H9 (cell line): ENCODE measurements at regions not wholly inside any gene's neighbourhood (a gene's known extent, or its start where the extent isn't known, plus 50 kb on each side); places are given as distances from the start of the nearest gene placed in this dataset.

Source experiments
- DNase-seq: peaks from one replicate; pipeline ENCODE4 v3.0.0-alpha.2; 2017
- H2AFZ ChIP-seq: one replicate; pipeline ENCODE4 v1.6.1; 2013; ENCODE audit warnings: mild to moderate bottlenecking, low read length, control low read depth, moderate library complexity
- H2AK5ac ChIP-seq: 2 replicates; pipeline ENCODE4 v1.6.1; 2013; ENCODE audit warnings: low read length, control low read depth, mixed read lengths; ENCODE audit not compliant: insufficient read length
- H2BK120ac ChIP-seq: one replicate; pipeline ENCODE4 v1.6.1; 2013; ENCODE audit warnings: low read depth, mild to moderate bottlenecking, low read length, control low read depth, inconsistent platforms; ENCODE audit not compliant: poor library complexity, severe bottlenecking
- H2BK12ac ChIP-seq: 2 replicates; pipeline ENCODE4 v1.6.1; 2013; ENCODE audit warnings: low read length, control low read depth, mixed read lengths, low read depth; ENCODE audit not compliant: insufficient read length
- H2BK15ac ChIP-seq: 2 replicates; pipeline ENCODE4 v1.6.1; 2013; ENCODE audit warnings: low read depth, low read length, control low read depth
- H2BK20ac ChIP-seq: one replicate; pipeline ENCODE4 v1.6.1; 2013; ENCODE audit warnings: low read depth, mild to moderate bottlenecking, low read length, control low read depth, inconsistent platforms; ENCODE audit not compliant: poor library complexity, severe bottlenecking
- H2BK5ac ChIP-seq: 2 replicates; pipeline ENCODE4 v1.6.1; 2013; ENCODE audit warnings: low read length, control low read depth, mixed read lengths; ENCODE audit not compliant: insufficient read length
- H3K14ac ChIP-seq: 2 replicates; pipeline ENCODE4 v1.6.1; 2013; ENCODE audit warnings: low read length, control low read depth; ENCODE audit not compliant: insufficient read depth
- H3K18ac ChIP-seq: 2 replicates; pipeline ENCODE4 v1.6.1; 2013; ENCODE audit warnings: low read depth, mild to moderate bottlenecking, mixed read lengths, low read length, control low read depth; ENCODE audit not compliant: insufficient read length
- H3K23ac ChIP-seq: 2 replicates; pipeline ENCODE4 v1.6.1; 2013; ENCODE audit warnings: low read length, control low read depth, mixed read lengths, low read depth; ENCODE audit not compliant: insufficient read length
- H3K23me2 ChIP-seq: 2 replicates; pipeline ENCODE4 v1.6.1; 2013; ENCODE audit warnings: low read depth, mild to moderate bottlenecking, mixed read lengths, low read length, control low read depth; ENCODE audit not compliant: insufficient read length, poor library complexity, severe bottlenecking
- H3K27ac ChIP-seq: 2 replicates; pipeline ENCODE4 v1.5.1; 2013; ENCODE audit warnings: low read length, control low read depth, mixed read lengths, low read depth; ENCODE audit not compliant: insufficient read length
- H3K27me3 ChIP-seq: 2 replicates; pipeline ENCODE4 v1.6.1; 2013; ENCODE audit warnings: low read length, control low read depth, inconsistent platforms; ENCODE audit not compliant: insufficient read depth
- H3K4ac ChIP-seq: 2 replicates; pipeline ENCODE4 v1.6.1; 2013; ENCODE audit warnings: low read depth, mild to moderate bottlenecking, control low read depth, inconsistent platforms, low read length, moderate library complexity
- H3K4me1 ChIP-seq: 2 replicates; pipeline ENCODE4 v1.6.1; 2013; ENCODE audit warnings: low read length, control low read depth, inconsistent platforms; ENCODE audit not compliant: insufficient read depth
- H3K4me2 ChIP-seq: 2 replicates; pipeline ENCODE4 v1.6.1; 2013; ENCODE audit warnings: low read length, control low read depth, mixed read lengths; ENCODE audit not compliant: insufficient read length, insufficient read depth
- H3K56ac ChIP-seq: 2 replicates; pipeline ENCODE4 v1.6.1; 2013; ENCODE audit warnings: low read depth, mild to moderate bottlenecking, mixed read lengths, low read length, control low read depth; ENCODE audit not compliant: insufficient read length
- H3K79me1 ChIP-seq: 2 replicates; pipeline ENCODE4 v1.6.1; 2013; ENCODE audit warnings: low read depth, mild to moderate bottlenecking, moderate library complexity, low read length, control low read depth, inconsistent platforms; ENCODE audit not compliant: insufficient read depth, poor library complexity, severe bottlenecking
- H3K79me2 ChIP-seq: 2 replicates; pipeline ENCODE4 v1.6.1; 2013; ENCODE audit warnings: low read length, control low read depth, inconsistent platforms; ENCODE audit not compliant: insufficient read depth
- H3K9ac ChIP-seq: 2 replicates; pipeline ENCODE4 v1.6.1; 2013; ENCODE audit warnings: low read length, control low read depth, mixed read lengths; ENCODE audit not compliant: insufficient read length; ENCODE audit errors: extremely low read depth
- H3K9me3 ChIP-seq: one replicate; pipeline ENCODE4 v1.6.1; 2013; ENCODE audit warnings: low read depth, low read length, inconsistent platforms; ENCODE audit not compliant: control insufficient read depth
- H3T11ph ChIP-seq: one replicate; pipeline ENCODE4 v1.6.1; 2013; ENCODE audit warnings: mild to moderate bottlenecking, low read length, control low read depth, inconsistent platforms
- H4K20me1 ChIP-seq: one replicate; pipeline ENCODE4 v1.6.1; 2013; ENCODE audit not compliant: control insufficient read depth, insufficient read length, insufficient read depth
- H4K5ac ChIP-seq: 2 replicates; pipeline ENCODE4 v1.6.1; 2013; ENCODE audit warnings: low read depth, mild to moderate bottlenecking, mixed read lengths, low read length, control low read depth; ENCODE audit not compliant: insufficient read length
- H4K8ac ChIP-seq: replicated peaks from 2 replicates; pipeline ENCODE4 v1.6.1; 2013; ENCODE audit warnings: low read length, control low read depth, mixed read lengths, low read depth; ENCODE audit not compliant: insufficient read length
- H4K91ac ChIP-seq: 2 replicates; pipeline ENCODE4 v1.6.1; 2013; ENCODE audit warnings: low read depth, mild to moderate bottlenecking, moderate library complexity, mixed read lengths, low read length, control low read depth; ENCODE audit not compliant: insufficient read length
- H3K27ac Mint-ChIP-seq, 3 experiments: 2 replicates in 2 of 3; 3 replicates in 1 of 3; pipeline ENCODE4 v1.8.0; 2020 to 2021; ENCODE audit warnings: mixed read lengths in 3 of 3, mild to moderate bottlenecking in 1 of 3, moderate library complexity in 1 of 3
- H3K27me3 Mint-ChIP-seq: 2 replicates; pipeline ENCODE4 v1.8.0; 2021; ENCODE audit warnings: low read depth, mild to moderate bottlenecking, moderate library complexity, mixed read lengths
- H3K36me3 Mint-ChIP-seq, 3 experiments: 2 replicates in 2 of 3; 3 replicates in 1 of 3; pipeline ENCODE4 v1.8.0; 2020 to 2021; ENCODE audit warnings: low read depth in 3 of 3, mixed read lengths in 3 of 3; ENCODE audit not compliant: insufficient read depth in 1 of 3
- H3K4me1 Mint-ChIP-seq, 2 experiments: 2 replicates each; pipeline ENCODE4 v1.8.0; 2020; ENCODE audit warnings: mixed read lengths in 2 of 2
- H3K4me3 Mint-ChIP-seq, 2 experiments: 2 replicates in 1 of 2; 3 replicates in 1 of 2; pipeline ENCODE4 v1.8.0; 2020 to 2021; ENCODE audit warnings: mild to moderate bottlenecking in 2 of 2, mixed read lengths in 2 of 2, moderate library complexity in 1 of 2
- H3K9me3 Mint-ChIP-seq, 2 experiments: 2 replicates in 1 of 2; 3 replicates in 1 of 2; pipeline ENCODE4 v1.8.0; 2020; ENCODE audit warnings: mild to moderate bottlenecking in 2 of 2, mixed read lengths in 2 of 2, moderate library complexity in 1 of 2
- WGBS: extraction: QIAGEN DNeasy Blood & Tissue Kit; methylation state at CpG from one replicate; pipeline ENCODE4 v1.1.7; 2013; ENCODE audit warnings: missing lambda C conversion rate, low lambda C conversion rate, mixed read lengths; ENCODE audit not compliant: insufficient read length; ENCODE audit errors: extremely low coverage; 5-methylcytosine and 5-hydroxymethylcytosine counted together
- TF ChIP-seq, protein P1 (sequence below): fragments of 200-600 bp; sonication (generic); conservative IDR thresholded peaks from 3 replicates; pipeline ENCODE4 v1.8.0; 2021; ENCODE audit warnings: antibody characterized with exemption, mild to moderate bottlenecking

DNA sequence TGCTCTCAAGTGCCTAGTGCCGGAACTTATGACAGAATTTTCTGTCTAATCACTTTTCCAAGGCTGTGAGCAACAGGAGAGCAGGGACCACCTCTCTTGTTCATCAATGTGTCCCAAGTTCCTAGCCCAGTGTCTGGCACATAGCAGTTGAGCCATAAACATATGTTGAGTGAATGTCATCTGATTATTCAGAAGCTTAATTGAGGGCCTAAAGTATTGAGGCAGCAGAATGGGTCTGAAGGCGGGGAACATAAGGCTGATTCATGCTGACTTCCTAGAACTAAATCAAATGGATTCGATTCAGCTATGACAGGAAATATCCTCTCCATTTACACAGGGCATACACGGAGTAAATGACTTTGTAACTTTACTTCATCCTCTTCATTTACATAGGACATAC is 438.0 kb upstream of the ZFHX3 start:
- Histone ChIP-seq H3K56ac (no peak overlapping the region), H3K4me2 (no peak overlapping the region), H2BK12ac (no peak overlapping the region), H3T11ph (no peak overlapping the region), H4K91ac (no peak overlapping the region), H2BK120ac (no peak overlapping the region), H3K9me3 (no peaks in the 10 kb centered on the region), H4K5ac (no peak overlapping the region), H3K4me1 (peaks cover 14% of the 10 kb centered on the region; the same call in 1 of the 2 replicates), H2AFZ (no peak overlapping the region), H2AK5ac (no peak overlapping the region), H3K9ac (no peak overlapping the region), H3K23me2 (peaks cover 7% of the 10 kb centered on the region), H3K23ac (no peak overlapping the region), H2BK5ac (no peak overlapping the region), H4K20me1 (no peaks in the 10 kb centered on the region), H4K8ac (no peak overlapping the region), H3K27ac (no peak overlapping the region), H2BK20ac (no peak overlapping the region), H3K18ac (no peak overlapping the region), H3K4ac (no peak overlapping the region), H3K27me3 (no peaks in the 10 kb centered on the region), H3K79me2 (no peaks in the 10 kb centered on the region), H3K79me1 (no peaks in the 10 kb centered on the region), H2BK15ac (no peak overlapping the region), H3K14ac (no peak overlapping the region)
- DNase-seq, result no peak
- H3K36me3 Mint-ChIP-seq, result no peaks in the 10 kb centered on the region
- H3K9me3 Mint-ChIP-seq, result no peaks in the 10 kb centered on the region
- TF ChIP-seq, protein P1, sequence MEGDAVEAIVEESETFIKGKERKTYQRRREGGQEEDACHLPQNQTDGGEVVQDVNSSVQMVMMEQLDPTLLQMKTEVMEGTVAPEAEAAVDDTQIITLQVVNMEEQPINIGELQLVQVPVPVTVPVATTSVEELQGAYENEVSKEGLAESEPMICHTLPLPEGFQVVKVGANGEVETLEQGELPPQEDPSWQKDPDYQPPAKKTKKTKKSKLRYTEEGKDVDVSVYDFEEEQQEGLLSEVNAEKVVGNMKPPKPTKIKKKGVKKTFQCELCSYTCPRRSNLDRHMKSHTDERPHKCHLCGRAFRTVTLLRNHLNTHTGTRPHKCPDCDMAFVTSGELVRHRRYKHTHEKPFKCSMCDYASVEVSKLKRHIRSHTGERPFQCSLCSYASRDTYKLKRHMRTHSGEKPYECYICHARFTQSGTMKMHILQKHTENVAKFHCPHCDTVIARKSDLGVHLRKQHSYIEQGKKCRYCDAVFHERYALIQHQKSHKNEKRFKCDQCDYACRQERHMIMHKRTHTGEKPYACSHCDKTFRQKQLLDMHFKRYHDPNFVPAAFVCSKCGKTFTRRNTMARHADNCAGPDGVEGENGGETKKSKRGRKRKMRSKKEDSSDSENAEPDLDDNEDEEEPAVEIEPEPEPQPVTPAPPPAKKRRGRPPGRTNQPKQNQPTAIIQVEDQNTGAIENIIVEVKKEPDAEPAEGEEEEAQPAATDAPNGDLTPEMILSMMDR, result no peak
- no peak overlapping the region for H3K4me3 Mint-ChIP-seq
- peaks cover 31% of the 10 kb centered on the region for H3K27me3 Mint-ChIP-seq
- H3K4me1 Mint-ChIP-seq, result peaks cover 33 to 39% of the 10 kb centered on the region in 2 experiments
- no CpG with 5 or more reads among the region's 4 CpGs for WGBS
- H3K27ac Mint-ChIP-seq, result peak overlapping the region in 1 of 3 experiments; percentile 74; a peak in 1 of 7 replicates
